HFF-Myc (cell line): ENCODE measurements at regions not wholly inside any gene's neighbourhood (a gene's known extent, or its start where the extent isn't known, plus 50 kb on each side); places are given as distances from the start of the nearest gene placed in this dataset.

Experiments
- DNase-seq: peaks from one replicate; pipeline ENCODE4 v3.0.0-alpha.2; 2011; ENCODE audit warnings: low read depth; ENCODE audit errors: extremely low read depth
- H3K4me3 ChIP-seq: replicated peaks from 2 replicates; pipeline ENCODE4 v1.5.1; 2011; ENCODE audit warnings: low read depth, mild to moderate bottlenecking, control low read depth, low read length
- CTCF ChIP-seq: IDR thresholded peaks from 2 replicates; pipeline ENCODE4 v1.5.1; 2012; ENCODE audit warnings: mild to moderate bottlenecking, low read depth, low read length, control low read depth; ENCODE audit errors: missing control alignments

GRCh38 chr4:144316869-144317268 is 176.4 kb upstream of the GYPA start:
- TF ChIP-seq CTCF = no peak
- DNase-seq = no peak
- no peak overlapping the region for H3K4me3 ChIP-seq

- no peak overlapping the region for H3K4me3 ChIP-seq
- no peak for TF ChIP-seq CTCF
- DNase-seq = no peak
These were observed 178.3 kb upstream of the GYPA start for GRCh38 chr4:144318797-144319196.

- DNase-seq = no peak
- no peak for TF ChIP-seq CTCF
These were observed 196.1 kb upstream of the GYPA start for GRCh38 chr4:144336633-144337032.

GRCh38 chr4:144338148-144338547 is 197.6 kb upstream of the GYPA start:
- TF ChIP-seq CTCF = no peak
- no peak overlapping the region for H3K4me3 ChIP-seq
- no peak for DNase-seq

More at GRCh38 chr4:144336633-144337032, 196.1 kb upstream of the GYPA start:
- H3K4me3 ChIP-seq = no peak overlapping the region

- H3K4me3 ChIP-seq = no peak overlapping the region
- no peak for TF ChIP-seq CTCF
These were observed 198.3 kb upstream of the GYPA start for GRCh38 chr4:144338834-144339233.

GRCh38 chr4:144340931-144341330 is 200.4 kb upstream of the GYPA start:
- no peak overlapping the region for H3K4me3 ChIP-seq
- TF ChIP-seq CTCF = no peak
- no peak for DNase-seq

More at GRCh38 chr4:144338834-144339233, 198.3 kb upstream of the GYPA start:
- no peak for DNase-seq
